HG02981 (cell line): ENCODE measurements at regions not wholly inside any gene's neighbourhood (a gene's known extent, or its start where the extent isn't known, plus 50 kb on each side); places are given as distances from the start of the nearest gene placed in this dataset.
"Not testable (repeated sequence)": the region's sequence is repeated elsewhere in the genome, so short reads cannot be mapped to it uniquely, and the experiment has no call there.

ENCODE experiments used
- ATAC-seq: cut with Tn5 transposase; IDR thresholded peaks from one replicate; pipeline ENCODE4 v1.9.1; 2021; ENCODE audit warnings: mild to moderate bottlenecking, moderate library complexity; ENCODE audit not compliant: unreplicated experiment

GRCh38 chr7:84880326-84880997 lies 306.4 kb downstream of the SEMA3D start:
- not testable (repeated sequence) for ATAC-seq

GRCh38 chr7:84879570-84880325 lies 307.1 kb downstream of the SEMA3D start:
- no peak for ATAC-seq

GRCh38 chr7:84877943-84878570 lies 308.8 kb downstream of the SEMA3D start:
- ATAC-seq = no peak

- ATAC-seq = no peak
Observed at GRCh38 chr7:84876061-84876821, 310.6 kb downstream of the SEMA3D start.

- ATAC-seq = no peak
Observed at GRCh38 chr7:84865560-84865959, 321.3 kb downstream of the SEMA3D start.

- ATAC-seq = no peak
Observed at GRCh38 chr7:84857336-84857735, 329.5 kb downstream of the SEMA3D start.

- no peak for ATAC-seq
Observed at GRCh38 chr7:84855758-84856157, 331.1 kb downstream of the SEMA3D start.

- not testable (repeated sequence) for ATAC-seq
Observed at GRCh38 chr7:84848974-84849372, 337.9 kb downstream of the SEMA3D start.

- ATAC-seq = no peak
Observed at GRCh38 chr7:84848219-84848973, 338.5 kb downstream of the SEMA3D start.

GRCh38 chr7:84847790-84848189 lies 339.1 kb downstream of the SEMA3D start:
- ATAC-seq = no peak

- ATAC-seq = no peak
Observed at GRCh38 chr7:84847038-84847437, 339.8 kb downstream of the SEMA3D start.

GRCh38 chr7:84845971-84846370 lies 340.9 kb downstream of the SEMA3D start:
- no peak for ATAC-seq

- no peak for ATAC-seq
Observed at GRCh38 chr7:84844771-84845170, 342.1 kb downstream of the SEMA3D start.

GRCh38 chr7:84841809-84842208 lies 345.0 kb downstream of the SEMA3D start:
- ATAC-seq = no peak

- no peak for ATAC-seq
Observed at GRCh38 chr7:84838857-84839256, 348.0 kb downstream of the SEMA3D start.

- no peak for ATAC-seq
Observed at GRCh38 chr7:84837405-84837804, 349.5 kb downstream of the SEMA3D start.

GRCh38 chr7:84829719-84830118 lies 357.1 kb downstream of the SEMA3D start:
- no peak for ATAC-seq

- no peak for ATAC-seq
Observed at GRCh38 chr7:84824057-84824651, 362.7 kb downstream of the SEMA3D start.

GRCh38 chr7:84823530-84823929 lies 363.3 kb downstream of the SEMA3D start:
- ATAC-seq = no peak

- ATAC-seq = no peak
Observed at GRCh38 chr7:84822941-84823510, 363.8 kb downstream of the SEMA3D start.
